HG03565 (cell line): ENCODE measurements at regions not wholly inside any gene's neighbourhood (a gene's known extent, or its start where the extent isn't known, plus 50 kb on each side); places are given as distances from the start of the nearest gene placed in this dataset.

Experiments
- ATAC-seq: cut with Tn5 transposase; IDR thresholded peaks from one replicate; pipeline ENCODE4 v1.9.1; 2021; ENCODE audit warnings: mild to moderate bottlenecking, moderate library complexity; ENCODE audit not compliant: unreplicated experiment

GRCh38 chr6:45830441-45831139, 185.1 kb downstream of the CLIC5 start:
- peak; percentile 94 for ATAC-seq

GRCh38 chr6:45829873-45830272, 185.8 kb downstream of the CLIC5 start:
- ATAC-seq, result no peak

- ATAC-seq, result no peak
Observed at GRCh38 chr6:45827952-45828530, 187.6 kb downstream of the CLIC5 start.

GRCh38 chr6:45822873-45823272, 192.8 kb downstream of the CLIC5 start:
- ATAC-seq, result no peak

- ATAC-seq, result no peak
Observed at GRCh38 chr6:45822246-45822812, 193.3 kb downstream of the CLIC5 start.

- ATAC-seq, result no peak
Observed at GRCh38 chr6:45818655-45819054, 197.0 kb downstream of the CLIC5 start.

GRCh38 chr6:45816674-45817297, 198.9 kb downstream of the CLIC5 start:
- ATAC-seq, result no peak

GRCh38 chr6:45815466-45816125, 200.1 kb downstream of the CLIC5 start:
- ATAC-seq, result no peak

- no peak for ATAC-seq
Observed at GRCh38 chr6:45814772-45815171, 200.9 kb downstream of the CLIC5 start.

GRCh38 chr6:45813943-45814342, 201.7 kb downstream of the CLIC5 start:
- ATAC-seq, result peak; percentile 64

GRCh38 chr6:45812922-45813321, 202.7 kb downstream of the CLIC5 start:
- ATAC-seq, result no peak

- no peak for ATAC-seq
Observed at GRCh38 chr6:45808917-45809316, 206.7 kb downstream of the CLIC5 start.

- no peak for ATAC-seq
Observed at GRCh38 chr6:45808042-45808645, 207.5 kb downstream of the CLIC5 start.

GRCh38 chr6:45807311-45808041, 208.2 kb downstream of the CLIC5 start:
- ATAC-seq, result no peak

GRCh38 chr6:45806172-45806571, 209.5 kb downstream of the CLIC5 start:
- no peak for ATAC-seq

- no peak for ATAC-seq
Observed at GRCh38 chr6:45803071-45803470, 212.6 kb downstream of the CLIC5 start.

GRCh38 chr6:45801471-45802289, 214.0 kb downstream of the CLIC5 start:
- no peak for ATAC-seq

- ATAC-seq, result no peak
Observed at GRCh38 chr6:45800911-45801310, 214.7 kb downstream of the CLIC5 start.

- no peak for ATAC-seq
Observed at GRCh38 chr6:45795678-45796077, 220.0 kb downstream of the CLIC5 start.

GRCh38 chr6:45794465-45794864, 221.2 kb downstream of the CLIC5 start:
- no peak for ATAC-seq
